GM12878 (cell line): ENCODE measurements at regions not wholly inside any gene's neighbourhood (a gene's known extent, or its start where the extent isn't known, plus 50 kb on each side); places are given as distances from the start of the nearest gene placed in this dataset.

Experiments
- MEF2B ChIP-seq: fragments of 450-650 bp; IDR thresholded peaks from 2 replicates; pipeline ENCODE4 v1.6.1; 2018; ENCODE audit warnings: mild to moderate bottlenecking, moderate library complexity; ENCODE audit not compliant: partially characterized antibody, poor library complexity, severe bottlenecking
- TF ChIP-seq, protein P1 (sequence below), 3 experiments: IDR thresholded peaks in 2 of 3; conservative IDR thresholded peaks in 1 of 3; 2 replicates each; pipeline ENCODE4 v1.5.1; 2011; ENCODE audit warnings: low read depth in 3 of 3, low read length in 3 of 3, mild to moderate bottlenecking in 3 of 3, control low read depth in 2 of 3, moderate library complexity in 2 of 3, inconsistent platforms in 1 of 3, mixed read lengths in 1 of 3; ENCODE audit not compliant: control insufficient read depth in 2 of 3, insufficient read depth in 1 of 3; ENCODE audit errors: extremely low read depth in 1 of 3

DNA sequence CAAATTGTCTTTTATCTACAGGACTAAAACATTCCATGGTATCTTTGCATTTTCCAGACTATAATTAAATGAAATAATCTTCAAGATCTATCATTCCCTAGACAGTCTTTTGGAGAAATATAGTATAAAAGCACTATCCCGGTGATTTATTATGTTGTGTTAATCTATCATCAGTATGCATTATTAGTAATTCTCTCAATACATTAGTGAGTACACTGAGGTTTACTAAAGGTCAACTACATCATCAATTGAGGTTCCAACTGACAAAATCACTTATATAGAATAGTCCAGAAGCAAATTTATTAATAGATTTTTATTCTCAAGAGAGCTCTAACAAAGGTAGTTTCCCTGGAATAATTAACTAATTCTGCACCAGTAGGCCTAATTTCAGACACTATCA lies 169.6 kb downstream of the KCNA4 start:
- TF ChIP-seq, protein P1, sequence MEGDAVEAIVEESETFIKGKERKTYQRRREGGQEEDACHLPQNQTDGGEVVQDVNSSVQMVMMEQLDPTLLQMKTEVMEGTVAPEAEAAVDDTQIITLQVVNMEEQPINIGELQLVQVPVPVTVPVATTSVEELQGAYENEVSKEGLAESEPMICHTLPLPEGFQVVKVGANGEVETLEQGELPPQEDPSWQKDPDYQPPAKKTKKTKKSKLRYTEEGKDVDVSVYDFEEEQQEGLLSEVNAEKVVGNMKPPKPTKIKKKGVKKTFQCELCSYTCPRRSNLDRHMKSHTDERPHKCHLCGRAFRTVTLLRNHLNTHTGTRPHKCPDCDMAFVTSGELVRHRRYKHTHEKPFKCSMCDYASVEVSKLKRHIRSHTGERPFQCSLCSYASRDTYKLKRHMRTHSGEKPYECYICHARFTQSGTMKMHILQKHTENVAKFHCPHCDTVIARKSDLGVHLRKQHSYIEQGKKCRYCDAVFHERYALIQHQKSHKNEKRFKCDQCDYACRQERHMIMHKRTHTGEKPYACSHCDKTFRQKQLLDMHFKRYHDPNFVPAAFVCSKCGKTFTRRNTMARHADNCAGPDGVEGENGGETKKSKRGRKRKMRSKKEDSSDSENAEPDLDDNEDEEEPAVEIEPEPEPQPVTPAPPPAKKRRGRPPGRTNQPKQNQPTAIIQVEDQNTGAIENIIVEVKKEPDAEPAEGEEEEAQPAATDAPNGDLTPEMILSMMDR (IDR thresholded peaks at IDR 0.05 in 2 of 3, conservative IDR thresholded peaks at IDR 0.05 in 1 of 3; ENCODE audit: control insufficient read depth in 2 of 3, extremely low read depth in 1 of 3, insufficient read depth in 1 of 3, low read depth in 3 of 3, low read length in 3 of 3) = no peak
- no peak for TF ChIP-seq MEF2B
